ENCODE measurements at regions not wholly inside any gene's neighbourhood (a gene's known extent, or its start where the extent isn't known, plus 50 kb on each side); places are given as distances from the start of the nearest gene placed in this dataset. TPM values are rescaled to one million over a fixed set of nuclear protein-coding genes. Genes with fewer than 3 reads are reported as not detected.

GRCh38 chr4:10169839-10170387 lies 53.3 kb upstream of the WDR1 start:
- 95% methylated on average over 10 of the region's 10 CpGs for WGBS

GRCh38 chr4:10168151-10168550 lies 51.6 kb upstream of the WDR1 start:
- no peaks in the 10 kb centered on the region for H3K4me1 ChIP-seq (ENCODE audit: insufficient read depth)
- no peak for DNase-seq (ENCODE audit: extremely low spot score)
- no peak overlapping the region for H3K4me3 ChIP-seq (ENCODE audit: low read depth, low read length)
- H3K27ac ChIP-seq (ENCODE audit: low read depth) = no peak overlapping the region
- H3K36me3 ChIP-seq (ENCODE audit: insufficient read depth) = no peaks in the 10 kb centered on the region
- WGBS = 47% methylated on average over 3 of the region's 3 CpGs

More at GRCh38 chr4:10169839-10170387, 53.3 kb upstream of the WDR1 start:
- Histone ChIP-seq H3K4me1 (ENCODE audit: insufficient read depth) (no peaks in the 10 kb centered on the region), H3K27ac (ENCODE audit: low read depth) (no peak overlapping the region), H3K36me3 (ENCODE audit: insufficient read depth) (no peaks in the 10 kb centered on the region), H3K4me3 (ENCODE audit: low read depth, low read length) (no peak overlapping the region)
- no peak for DNase-seq (ENCODE audit: extremely low spot score)

GRCh38 chr4:10167201-10167600 lies 50.6 kb upstream of the WDR1 start:
- Histone ChIP-seq H3K27ac (ENCODE audit: low read depth) (no peak overlapping the region), H3K4me1 (ENCODE audit: insufficient read depth) (no peaks in the 10 kb centered on the region), H3K36me3 (ENCODE audit: insufficient read depth) (no peaks in the 10 kb centered on the region), H3K4me3 (ENCODE audit: low read depth, low read length) (no peak overlapping the region)
- 65% methylated on average over 4 of the region's 4 CpGs for WGBS
- no peak for DNase-seq (ENCODE audit: extremely low spot score)

Small RNA genes lying in the stretch of these regions (small RNA-seq; reads per million reads assigned to genes)
- gene AC006499.8 = not detected

Data from urinary bladder (tissue), 4 donors.